WTC11 (cell line): ENCODE measurements at regions not wholly inside any gene's neighbourhood (a gene's known extent, or its start where the extent isn't known, plus 50 kb on each side); places are given as distances from the start of the nearest gene placed in this dataset.

Experiments
- TF ChIP-seq, protein P1 (sequence below): sonication (generic); formaldehyde crosslinking; IDR thresholded peaks from 2 replicates; pipeline ENCODE4 v1.8.0; 2022; ENCODE audit warnings: mild to moderate bottlenecking, missing genetic modification reagents
- TF ChIP-seq, protein P2 (sequence below): fragments of 200-600 bp; IDR thresholded peaks from 2 replicates; pipeline ENCODE4 v1.8.0; 2022; ENCODE audit warnings: antibody characterized with exemption

DNA sequence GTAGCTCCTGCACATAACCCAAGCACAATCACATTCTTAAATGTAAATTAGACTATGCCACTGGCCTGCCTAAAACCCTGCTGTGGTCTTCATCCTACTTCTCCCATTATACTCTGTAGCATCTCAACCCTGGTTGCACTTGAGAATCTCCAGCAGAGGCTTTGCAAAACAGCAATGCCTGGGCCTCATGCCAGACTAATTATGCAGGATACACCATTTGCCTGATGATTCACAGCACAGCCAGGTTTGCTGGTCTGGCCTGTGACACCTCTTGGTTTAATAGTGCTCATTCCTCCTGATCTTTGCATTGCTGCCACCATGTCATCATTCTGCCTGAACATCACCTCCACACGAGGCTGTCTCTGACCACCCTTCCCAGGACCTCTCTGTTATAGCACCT lies 491.9 kb upstream of the TOM1L1 start:
- TF ChIP-seq, protein P1, sequence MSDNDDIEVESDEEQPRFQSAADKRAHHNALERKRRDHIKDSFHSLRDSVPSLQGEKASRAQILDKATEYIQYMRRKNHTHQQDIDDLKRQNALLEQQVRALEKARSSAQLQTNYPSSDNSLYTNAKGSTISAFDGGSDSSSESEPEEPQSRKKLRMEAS (CRISPR knock-in tag): no peak
- TF ChIP-seq, protein P2, sequence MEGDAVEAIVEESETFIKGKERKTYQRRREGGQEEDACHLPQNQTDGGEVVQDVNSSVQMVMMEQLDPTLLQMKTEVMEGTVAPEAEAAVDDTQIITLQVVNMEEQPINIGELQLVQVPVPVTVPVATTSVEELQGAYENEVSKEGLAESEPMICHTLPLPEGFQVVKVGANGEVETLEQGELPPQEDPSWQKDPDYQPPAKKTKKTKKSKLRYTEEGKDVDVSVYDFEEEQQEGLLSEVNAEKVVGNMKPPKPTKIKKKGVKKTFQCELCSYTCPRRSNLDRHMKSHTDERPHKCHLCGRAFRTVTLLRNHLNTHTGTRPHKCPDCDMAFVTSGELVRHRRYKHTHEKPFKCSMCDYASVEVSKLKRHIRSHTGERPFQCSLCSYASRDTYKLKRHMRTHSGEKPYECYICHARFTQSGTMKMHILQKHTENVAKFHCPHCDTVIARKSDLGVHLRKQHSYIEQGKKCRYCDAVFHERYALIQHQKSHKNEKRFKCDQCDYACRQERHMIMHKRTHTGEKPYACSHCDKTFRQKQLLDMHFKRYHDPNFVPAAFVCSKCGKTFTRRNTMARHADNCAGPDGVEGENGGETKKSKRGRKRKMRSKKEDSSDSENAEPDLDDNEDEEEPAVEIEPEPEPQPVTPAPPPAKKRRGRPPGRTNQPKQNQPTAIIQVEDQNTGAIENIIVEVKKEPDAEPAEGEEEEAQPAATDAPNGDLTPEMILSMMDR: no peak
